B cell (primary cell): ENCODE measurements at regions not wholly inside any gene's neighbourhood (a gene's known extent, or its start where the extent isn't known, plus 50 kb on each side); places are given as distances from the start of the nearest gene placed in this dataset.

Experiments used
- ATAC-seq: fragments of 200-7000 bp; cut with Tn5 transposase; one replicate; pipeline ENCODE4 v1.10.0; 2021; ENCODE audit warnings: low read depth, mild to moderate bottlenecking, moderate number of reproducible peaks, moderate library complexity
- CTCF ChIA-PET: fragments of 350-600 bp; sonication (Branson Sonifier 250); formaldehyde crosslinking; loops from one replicate; lab custom pipeline; 2021; ENCODE audit warnings: antibody characterized with exemption, inconsistent platforms; lab: Charles Lee
- POLR2A ChIA-PET: fragments of 350-600 bp; sonication (Branson Sonifier 250); formaldehyde crosslinking; loops from one replicate; lab custom pipeline; 2021; ENCODE audit warnings: antibody characterized with exemption; lab: Charles Lee
- DNase-seq: peaks from one replicate; pipeline ENCODE4 v3.0.0; 2013
- H2AFZ ChIP-seq: 2 replicates; pipeline ENCODE4 v1.6.1; 2012; ENCODE audit warnings: mild to moderate bottlenecking, low read depth, low read length; ENCODE audit not compliant: insufficient read depth, poor library complexity, severe bottlenecking
- H3K27ac ChIP-seq, 2 donors: 1 replicate in 1 of 2; 2 replicates in 1 of 2; pipeline ENCODE4 v1.5.1; 2012 to 2013; ENCODE audit warnings: low read length in 2 of 2, mild to moderate bottlenecking in 2 of 2, moderate library complexity in 1 of 2
- H3K27me3 ChIP-seq, 4 experiments: fragments of 200-600 bp in 1 of 4; sonication (generic) in 1 of 4; replicated peaks in 1 of 4; 1 replicate in 2 of 4; 2 replicates in 2 of 4; pipeline versions ENCODE4 v1.6.1 to v1.7.0; 2013 to 2016; ENCODE audit warnings: low read length in 3 of 4, mild to moderate bottlenecking in 2 of 4, mixed read lengths in 1 of 4, moderate library complexity in 1 of 4; ENCODE audit not compliant: insufficient read depth in 4 of 4, control insufficient read depth in 3 of 4; ENCODE audit errors: control extremely low read depth in 1 of 4
- H3K36me3 ChIP-seq, 2 experiments: replicated peaks in 1 of 2; 1 replicate in 1 of 2; 2 replicates in 1 of 2; pipeline versions ENCODE4 v1.6.1 to v1.7.1; 2013; ENCODE audit warnings: low read length in 1 of 2; ENCODE audit not compliant: insufficient read depth in 2 of 2, control insufficient read depth in 1 of 2; ENCODE audit errors: control extremely low read depth in 1 of 2, extremely low read depth in 1 of 2
- H3K4me1 ChIP-seq, 2 donors: fragments of 200-600 bp in 1 of 2; sonication (generic) in 1 of 2; 1 replicate in 1 of 2; 2 replicates in 1 of 2; pipeline versions ENCODE4 v1.5.1 to v1.6.1; 2013 to 2017; ENCODE audit warnings: low read length in 2 of 2; ENCODE audit not compliant: control insufficient read depth in 2 of 2, insufficient read depth in 2 of 2
- H3K4me2 ChIP-seq: replicated peaks from 2 replicates; pipeline ENCODE3; 2012; ENCODE audit warnings: mild to moderate bottlenecking, low read depth, low read length; ENCODE audit not compliant: poor library complexity, severe bottlenecking
- H3K4me3 ChIP-seq, 5 experiments: fragments of 200-600 bp in 1 of 5; sonication (generic) in 1 of 5; 1 replicate in 3 of 5; 2 replicates in 2 of 5; pipeline versions ENCODE4 v1.5.1 to v1.7.0; 2011 to 2016; ENCODE audit warnings: low read length in 4 of 5, mild to moderate bottlenecking in 4 of 5, low read depth in 2 of 5, control low read depth in 1 of 5, moderate library complexity in 1 of 5; ENCODE audit not compliant: insufficient read depth in 1 of 5; ENCODE audit errors: control extremely low read depth in 1 of 5, extremely low read depth in 1 of 5
- H3K79me2 ChIP-seq: fragments of 200-600 bp; sonication (generic); one replicate; pipeline ENCODE4 v1.6.0; 2016; ENCODE audit warnings: low read length; ENCODE audit not compliant: control insufficient read depth, insufficient read depth
- H3K9ac ChIP-seq: fragments of 200-600 bp; sonication (generic); 2 replicates; pipeline ENCODE4 v1.6.1; 2017; ENCODE audit warnings: mild to moderate bottlenecking, low read length, moderate library complexity
- H3K9me3 ChIP-seq, 3 donors: one replicate each; pipeline versions ENCODE4 v1.6.1 to v1.7.1; 2013; ENCODE audit warnings: low read length in 2 of 3; ENCODE audit not compliant: control insufficient read depth in 2 of 3, insufficient read depth in 1 of 3; ENCODE audit errors: control extremely low read depth in 1 of 3
- H4K20me1 ChIP-seq: 2 replicates; pipeline ENCODE4 v1.6.0; 2012; ENCODE audit warnings: mild to moderate bottlenecking, low read length; ENCODE audit not compliant: insufficient read depth, control insufficient read depth, poor library complexity, severe bottlenecking
- H3K27ac Mint-ChIP-seq: one replicate; pipeline ENCODE4 v1.8.0; 2021; ENCODE audit warnings: mixed read lengths
- H3K27me3 Mint-ChIP-seq: one replicate; pipeline ENCODE4 v1.8.0; 2021; ENCODE audit warnings: mixed read lengths
- H3K4me1 Mint-ChIP-seq: one replicate; pipeline ENCODE4 v1.8.0; 2021; ENCODE audit warnings: mixed read lengths
- H3K4me3 Mint-ChIP-seq: one replicate; pipeline ENCODE4 v1.8.0; 2021; ENCODE audit warnings: mixed read lengths
- H3K9me3 Mint-ChIP-seq: one replicate; pipeline ENCODE4 v1.8.0; 2022; ENCODE audit warnings: mixed read lengths; ENCODE audit not compliant: insufficient read depth
- CTCF ChIP-seq: fragments of 200-600 bp; IDR thresholded peaks from one replicate; pipeline ENCODE4 v1.8.0; 2022; ENCODE audit warnings: antibody characterized with exemption, mild to moderate bottlenecking
- EZH2 ChIP-seq: IDR thresholded peaks from 2 replicates; pipeline ENCODE4 v1.6.1; 2012; ENCODE audit warnings: borderline replicate concordance, low read depth, mild to moderate bottlenecking, moderate library complexity, low read length; ENCODE audit not compliant: insufficient read depth, poor library complexity, severe bottlenecking
- WGBS: methylation state at CpG from one replicate; pipeline ENCODE4 v1.1.5; 2013; ENCODE audit warnings: missing lambda C conversion rate; ENCODE audit not compliant: insufficient coverage; 5-methylcytosine and 5-hydroxymethylcytosine counted together
- intact Hi-C: fragments of 100-400 bp; cut with micrococcal nuclease; formaldehyde crosslinking; loops from one replicate; pipeline ENCODE4 v1.10.0; 2022

DNA sequence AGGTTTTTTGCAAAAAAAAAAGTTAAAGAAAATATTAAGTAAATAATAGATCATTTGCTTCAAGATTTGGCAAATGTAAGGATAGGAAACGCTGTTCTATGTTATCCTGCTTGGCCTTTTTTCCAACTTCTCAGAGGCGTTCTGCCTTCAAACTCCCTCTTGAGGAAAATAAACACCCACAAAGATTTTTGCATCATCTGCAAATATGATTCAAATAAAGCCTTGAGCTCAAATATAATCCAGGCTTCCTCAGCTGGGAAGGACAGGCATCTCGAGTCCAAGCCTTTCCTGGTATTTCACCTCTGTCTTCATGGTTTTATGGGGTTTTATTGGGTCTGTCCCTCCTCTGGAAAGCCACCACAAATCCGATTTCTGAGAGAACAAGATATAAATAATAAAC lies 67.7 kb upstream of the PTPN1 start:
- H3K27me3 Mint-ChIP-seq: peaks cover 38% of the 10 kb centered on the region
- Histone ChIP-seq H3K27me3 (peaks cover 0 to 9% (median 1%) of the 10 kb centered on the region in 4 experiments), H3K79me2 (no peaks in the 10 kb centered on the region), H3K9ac (no peak overlapping the region), H2AFZ (no peak overlapping the region), H3K4me3 (no peak overlapping the region), H3K4me2 (no peak overlapping the region), H3K9me3 (peaks cover 0 to 9% (median 0%) of the 10 kb centered on the region in 3 donors), H3K36me3 (no peaks in the 10 kb centered on the region), H4K20me1 (no peaks in the 10 kb centered on the region), H3K4me1 (no peaks in the 10 kb centered on the region), H3K27ac (no peak overlapping the region)
- DNase-seq (no peak), ATAC-seq (no peak)
- no peaks in the 10 kb centered on the region for H3K9me3 Mint-ChIP-seq
- no peak overlapping the region for H3K4me3 Mint-ChIP-seq
- CTCF ChIA-PET: interaction anchor here (0.7 kb wide), 1 partner anchor 466 kb away, joined by 3 read pairs; no protein-coding TSS in a partner anchor
- no peaks in the 10 kb centered on the region for H3K4me1 Mint-ChIP-seq
- POLR2A ChIA-PET: no interaction called here
- intact Hi-C loops: no loop called here
- 100% methylated on average over 1 of the region's 4 CpGs for WGBS
- TF ChIP-seq CTCF: no peak
- no peak overlapping the region for H3K27ac Mint-ChIP-seq

DNA sequence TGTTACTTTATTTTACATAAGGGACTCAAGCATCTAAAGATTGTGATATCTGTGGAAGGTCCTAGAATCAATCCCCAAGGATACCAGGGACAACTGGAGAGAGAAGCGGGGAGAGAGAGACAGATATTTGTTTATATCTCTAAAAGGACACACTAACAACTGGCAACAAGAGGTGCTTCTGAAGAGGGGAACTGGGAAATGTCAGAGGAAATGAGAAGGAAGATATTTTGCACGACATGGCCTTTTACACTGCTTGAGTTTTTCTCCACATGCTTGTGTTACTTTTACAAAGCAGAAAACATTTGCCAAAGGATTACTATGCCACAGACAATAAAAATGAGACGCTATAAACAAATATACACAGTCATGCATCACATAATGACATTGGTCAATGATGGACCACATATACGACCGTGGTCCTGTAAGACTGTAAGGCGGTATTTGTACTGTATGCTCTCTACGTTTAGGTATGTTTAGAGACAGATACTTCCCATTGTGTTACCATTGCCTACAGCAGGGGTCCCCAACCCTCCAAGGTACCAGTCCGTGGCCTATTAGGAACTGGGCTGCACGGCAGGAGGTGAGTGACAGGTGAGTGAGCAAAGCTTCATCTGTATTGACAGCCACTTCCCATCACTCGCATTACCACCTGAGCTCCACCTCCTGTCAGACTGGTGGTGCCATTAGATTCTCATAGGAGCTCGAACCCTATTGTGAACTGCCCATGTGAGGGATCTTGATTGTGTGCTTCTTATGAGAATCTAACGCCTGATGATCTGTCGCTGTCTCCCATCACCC lies 64.6 kb upstream of the PTPN1 start:
- Mint-ChIP-seq H3K27ac (no peak overlapping the region), H3K4me3 (no peak overlapping the region), H3K27me3 (peaks cover 53% of the 10 kb centered on the region), H3K9me3 (no peaks in the 10 kb centered on the region), H3K4me1 (no peaks in the 10 kb centered on the region)
- no peak for TF ChIP-seq EZH2
- TF ChIP-seq CTCF: no peak
- no peak for ATAC-seq
- peaks cover 0 to 3% of the 10 kb centered on the region in 2 donors for H3K4me1 ChIP-seq
- H3K4me3 ChIP-seq: no peak overlapping the region
- CTCF ChIA-PET: no interaction called here
- no peak overlapping the region for H3K4me2 ChIP-seq
- H3K9me3 ChIP-seq: peaks cover 0 to 8% (median 0%) of the 10 kb centered on the region in 3 donors
- peaks cover 0 to 15% (median 5%) of the 10 kb centered on the region in 4 experiments for H3K27me3 ChIP-seq
- POLR2A ChIA-PET: no interaction called here
- H3K9ac ChIP-seq: no peak overlapping the region
- H3K36me3 ChIP-seq: no peaks in the 10 kb centered on the region
- no peaks in the 10 kb centered on the region for H3K79me2 ChIP-seq
- H2AFZ ChIP-seq: no peak overlapping the region
- intact Hi-C loops: no loop called here
- H3K27ac ChIP-seq: no peak overlapping the region
- no peaks in the 10 kb centered on the region for H4K20me1 ChIP-seq
- no peak for DNase-seq
- WGBS: 93% methylated on average over 5 of the region's 13 CpGs
